Tibial nerve (tissue), 4 donors: ENCODE measurements at regions not wholly inside any gene's neighbourhood (a gene's known extent, or its start where the extent isn't known, plus 50 kb on each side); places are given as distances from the start of the nearest gene placed in this dataset.

Source experiments
- EP300 ChIP-seq, 2 donors: sonication (generic); formaldehyde crosslinking; IDR thresholded peaks; one replicate each; pipeline ENCODE4 v1.6.1; 2017; ENCODE audit warnings: antibody characterized with exemption in 2 of 2, mild to moderate bottlenecking in 1 of 2
- POLR2A ChIP-seq, 2 donors: fragments of 450-650 bp; IDR thresholded peaks; one replicate each; pipeline ENCODE4 v1.6.1; 2017; ENCODE audit warnings: antibody characterized with exemption in 2 of 2, mild to moderate bottlenecking in 2 of 2, moderate library complexity in 2 of 2
- TF ChIP-seq, protein P1 (sequence below), 5 experiments: fragments of 200-600 bp in 3 of 5; fragments of 450-650 bp in 2 of 5; sonication (generic) in 3 of 5; IDR thresholded peaks; one replicate each; pipeline ENCODE4 v1.5.1; 2016 to 2019; ENCODE audit warnings: antibody characterized with exemption in 5 of 5, mild to moderate bottlenecking in 3 of 5, moderate library complexity in 2 of 5

DNA sequence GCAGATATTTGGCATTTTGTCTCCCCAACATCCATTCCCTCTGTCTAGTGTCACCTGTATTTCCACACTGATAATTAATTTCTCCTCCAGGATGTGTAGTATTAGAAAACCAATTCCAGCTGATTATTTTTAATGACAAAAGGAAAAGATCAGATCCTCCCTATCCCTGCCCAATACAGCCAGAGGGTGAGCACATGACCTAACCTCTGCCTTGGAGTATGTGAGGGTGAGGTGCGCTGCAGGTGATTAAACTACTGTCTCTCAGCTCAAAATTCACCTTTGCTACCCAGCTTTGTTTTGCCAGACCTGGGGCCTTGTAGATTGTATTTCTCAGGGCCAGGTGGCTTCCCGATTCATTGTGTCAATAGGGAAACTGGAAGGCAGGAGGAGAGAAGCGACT lies 402.1 kb downstream of the PRELID2 start:
- no peak for TF ChIP-seq EP300 (IDR thresholded peaks at IDR 0.05)
- TF ChIP-seq, protein P1, sequence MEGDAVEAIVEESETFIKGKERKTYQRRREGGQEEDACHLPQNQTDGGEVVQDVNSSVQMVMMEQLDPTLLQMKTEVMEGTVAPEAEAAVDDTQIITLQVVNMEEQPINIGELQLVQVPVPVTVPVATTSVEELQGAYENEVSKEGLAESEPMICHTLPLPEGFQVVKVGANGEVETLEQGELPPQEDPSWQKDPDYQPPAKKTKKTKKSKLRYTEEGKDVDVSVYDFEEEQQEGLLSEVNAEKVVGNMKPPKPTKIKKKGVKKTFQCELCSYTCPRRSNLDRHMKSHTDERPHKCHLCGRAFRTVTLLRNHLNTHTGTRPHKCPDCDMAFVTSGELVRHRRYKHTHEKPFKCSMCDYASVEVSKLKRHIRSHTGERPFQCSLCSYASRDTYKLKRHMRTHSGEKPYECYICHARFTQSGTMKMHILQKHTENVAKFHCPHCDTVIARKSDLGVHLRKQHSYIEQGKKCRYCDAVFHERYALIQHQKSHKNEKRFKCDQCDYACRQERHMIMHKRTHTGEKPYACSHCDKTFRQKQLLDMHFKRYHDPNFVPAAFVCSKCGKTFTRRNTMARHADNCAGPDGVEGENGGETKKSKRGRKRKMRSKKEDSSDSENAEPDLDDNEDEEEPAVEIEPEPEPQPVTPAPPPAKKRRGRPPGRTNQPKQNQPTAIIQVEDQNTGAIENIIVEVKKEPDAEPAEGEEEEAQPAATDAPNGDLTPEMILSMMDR (IDR thresholded peaks at IDR 0.05): no peak
- TF ChIP-seq POLR2A (IDR thresholded peaks at IDR 0.05): no peak
